HUES48 (cell line): ENCODE measurements at regions not wholly inside any gene's neighbourhood (a gene's known extent, or its start where the extent isn't known, plus 50 kb on each side); places are given as distances from the start of the nearest gene placed in this dataset.

Experiments
- H3K27ac ChIP-seq: one replicate; pipeline ENCODE4 v1.7.0; 2013; ENCODE audit warnings: low read depth, low read length, inconsistent platforms
- H3K27me3 ChIP-seq: 2 replicates; pipeline ENCODE4 v1.6.1; 2013; ENCODE audit warnings: mild to moderate bottlenecking, low read length; ENCODE audit not compliant: control insufficient read depth, insufficient read depth
- H3K36me3 ChIP-seq: 2 replicates; pipeline ENCODE4 v1.6.1; 2013; ENCODE audit warnings: low read length; ENCODE audit not compliant: control insufficient read depth, insufficient read depth
- H3K4me1 ChIP-seq: 2 replicates; pipeline ENCODE4 v1.6.1; 2013; ENCODE audit warnings: mild to moderate bottlenecking, low read length; ENCODE audit not compliant: control insufficient read depth, insufficient read depth
- H3K4me3 ChIP-seq: 2 replicates; pipeline ENCODE4 v1.5.1; 2013; ENCODE audit warnings: mild to moderate bottlenecking, low read depth, low read length
- H3K9ac ChIP-seq: 2 replicates; pipeline ENCODE4 v1.6.1; 2013; ENCODE audit warnings: mild to moderate bottlenecking, low read depth, low read length, moderate library complexity
- H3K9me3 ChIP-seq: 2 replicates; pipeline ENCODE4 v1.6.1; 2013; ENCODE audit warnings: low read length; ENCODE audit not compliant: control insufficient read depth, insufficient read depth

- no peaks in the 10 kb centered on the region for H3K27me3 ChIP-seq
- no peaks in the 10 kb centered on the region for H3K9me3 ChIP-seq
- H3K9ac ChIP-seq, result no peak overlapping the region
- H3K4me3 ChIP-seq, result no peak overlapping the region
- H3K36me3 ChIP-seq, result no peaks in the 10 kb centered on the region
- no peaks in the 10 kb centered on the region for H3K4me1 ChIP-seq
- no peak overlapping the region for H3K27ac ChIP-seq
These were observed 337.2 kb upstream of the DDI1 start for GRCh38 chr11:103699216-103699615.

- no peak overlapping the region for H3K9ac ChIP-seq
- no peaks in the 10 kb centered on the region for H3K36me3 ChIP-seq
- no peak overlapping the region for H3K4me3 ChIP-seq
- no peaks in the 10 kb centered on the region for H3K4me1 ChIP-seq
- H3K27me3 ChIP-seq, result no peaks in the 10 kb centered on the region
- no peak overlapping the region for H3K27ac ChIP-seq
- H3K9me3 ChIP-seq, result no peaks in the 10 kb centered on the region
These were observed 336.8 kb upstream of the DDI1 start for GRCh38 chr11:103699656-103700055.

- Histone ChIP-seq H3K4me1 (no peaks in the 10 kb centered on the region), H3K9ac (no peak overlapping the region), H3K36me3 (no peaks in the 10 kb centered on the region), H3K27me3 (no peaks in the 10 kb centered on the region), H3K27ac (no peak overlapping the region), H3K4me3 (no peak overlapping the region), H3K9me3 (no peaks in the 10 kb centered on the region)
These were observed 335.8 kb upstream of the DDI1 start for GRCh38 chr11:103700622-103701021.

GRCh38 chr11:103703437-103703836, 333.0 kb upstream of the DDI1 start:
- Histone ChIP-seq H3K9ac (no peak overlapping the region), H3K27me3 (no peaks in the 10 kb centered on the region), H3K27ac (no peak overlapping the region), H3K4me3 (no peak overlapping the region), H3K9me3 (no peaks in the 10 kb centered on the region), H3K36me3 (no peaks in the 10 kb centered on the region), H3K4me1 (no peaks in the 10 kb centered on the region)

- H3K9ac ChIP-seq, result no peak overlapping the region
- H3K36me3 ChIP-seq, result no peaks in the 10 kb centered on the region
- H3K9me3 ChIP-seq, result no peaks in the 10 kb centered on the region
- H3K4me3 ChIP-seq, result no peak overlapping the region
- no peaks in the 10 kb centered on the region for H3K27me3 ChIP-seq
- H3K4me1 ChIP-seq, result no peaks in the 10 kb centered on the region
- H3K27ac ChIP-seq, result no peak overlapping the region
These were observed 332.5 kb upstream of the DDI1 start for GRCh38 chr11:103703954-103704353.

- Histone ChIP-seq H3K27me3 (no peaks in the 10 kb centered on the region), H3K9ac (no peak overlapping the region), H3K9me3 (no peaks in the 10 kb centered on the region), H3K4me3 (no peak overlapping the region), H3K27ac (no peak overlapping the region), H3K4me1 (no peaks in the 10 kb centered on the region), H3K36me3 (no peaks in the 10 kb centered on the region)
These were observed 330.8 kb upstream of the DDI1 start for GRCh38 chr11:103705642-103706041.

DNA sequence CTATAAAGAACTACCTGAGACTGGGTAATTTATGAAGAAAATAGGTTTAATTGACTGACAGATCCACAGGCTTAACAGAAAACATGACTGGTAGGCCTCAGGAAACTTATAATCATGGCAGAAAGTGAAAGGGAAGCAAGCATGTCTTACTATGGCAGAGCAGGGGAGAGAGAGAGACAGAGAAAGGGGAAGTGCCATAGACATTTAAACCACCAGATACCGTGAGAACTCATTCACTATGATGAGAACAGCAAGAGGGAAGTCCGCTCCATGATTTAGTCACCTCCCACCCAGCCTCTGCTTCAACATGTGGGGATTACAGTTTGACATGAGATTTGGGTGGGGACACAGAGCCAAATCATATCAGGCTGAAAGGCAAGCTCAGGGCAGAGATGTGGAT, 327.1 kb upstream of the DDI1 start:
- Histone ChIP-seq H3K9ac (no peak overlapping the region), H3K4me1 (no peaks in the 10 kb centered on the region), H3K27me3 (no peaks in the 10 kb centered on the region), H3K36me3 (no peaks in the 10 kb centered on the region), H3K9me3 (no peaks in the 10 kb centered on the region), H3K4me3 (no peak overlapping the region), H3K27ac (no peak overlapping the region)

GRCh38 chr11:103714246-103714645, 322.2 kb upstream of the DDI1 start:
- Histone ChIP-seq H3K9me3 (no peaks in the 10 kb centered on the region), H3K4me3 (no peak overlapping the region), H3K36me3 (no peaks in the 10 kb centered on the region), H3K27ac (no peak overlapping the region), H3K9ac (no peak overlapping the region), H3K27me3 (no peaks in the 10 kb centered on the region), H3K4me1 (no peaks in the 10 kb centered on the region)

- H3K9ac ChIP-seq, result no peak overlapping the region
- no peaks in the 10 kb centered on the region for H3K36me3 ChIP-seq
- H3K4me3 ChIP-seq, result no peak overlapping the region
- no peaks in the 10 kb centered on the region for H3K9me3 ChIP-seq
- H3K4me1 ChIP-seq, result no peaks in the 10 kb centered on the region
- H3K27me3 ChIP-seq, result no peaks in the 10 kb centered on the region
- H3K27ac ChIP-seq, result no peak overlapping the region
These were observed 320.1 kb upstream of the DDI1 start for GRCh38 chr11:103716363-103716762.

DNA sequence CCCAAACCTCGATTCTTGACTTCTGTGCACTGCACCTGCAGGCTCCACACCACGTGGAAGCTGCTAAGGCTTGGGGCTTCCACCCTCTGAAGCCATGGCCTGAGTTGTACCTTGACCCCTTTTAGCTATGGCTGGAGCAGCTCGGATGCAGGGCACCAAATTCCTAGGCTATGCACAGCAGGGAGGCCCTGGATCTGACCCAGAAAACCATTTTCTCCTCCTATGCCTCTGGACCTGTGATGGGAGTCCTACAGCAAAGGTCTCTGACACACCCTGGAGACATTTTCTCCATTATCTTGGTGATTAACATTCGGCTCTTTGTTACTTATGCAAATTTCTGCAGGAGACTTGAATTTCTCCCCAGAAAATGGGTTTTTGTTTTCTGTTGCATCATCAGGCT, 309.2 kb upstream of the DDI1 start:
- no peaks in the 10 kb centered on the region for H3K4me1 ChIP-seq
- no peaks in the 10 kb centered on the region for H3K27me3 ChIP-seq
- no peaks in the 10 kb centered on the region for H3K36me3 ChIP-seq
- H3K4me3 ChIP-seq, result no peak overlapping the region
- H3K9me3 ChIP-seq, result peaks cover 27% of the 10 kb centered on the region
- H3K9ac ChIP-seq, result no peak overlapping the region
- no peak overlapping the region for H3K27ac ChIP-seq

GRCh38 chr11:103729617-103730016, 306.8 kb upstream of the DDI1 start:
- H3K9me3 ChIP-seq, result peaks cover 27% of the 10 kb centered on the region
- H3K36me3 ChIP-seq, result no peaks in the 10 kb centered on the region
- H3K4me1 ChIP-seq, result no peaks in the 10 kb centered on the region
- no peak overlapping the region for H3K9ac ChIP-seq
- no peak overlapping the region for H3K4me3 ChIP-seq
- no peaks in the 10 kb centered on the region for H3K27me3 ChIP-seq
- no peak overlapping the region for H3K27ac ChIP-seq
